ENCODE measurements at regions not wholly inside any gene's neighbourhood (a gene's known extent, or its start where the extent isn't known, plus 50 kb on each side); places are given as distances from the start of the nearest gene placed in this dataset.

- WGBS (ENCODE audit: low lambda C conversion rate): 0% methylated on average over 1 of the region's 1 CpG
- no peaks in the 10 kb centered on the region for H3K4me1 ChIP-seq (ENCODE audit: insufficient read depth, low read length)
- peaks cover 15% of the 10 kb centered on the region for H3K9me3 ChIP-seq (ENCODE audit: low read length)
- CTCF ChIA-PET (ENCODE audit: low intra/inter-chr PET ratio, low total read pairs): no interaction called here
- H2AFZ ChIP-seq (ENCODE audit: low read length): no peak overlapping the region
- H3K4me2 ChIP-seq (ENCODE audit: low read depth, low read length): no peak overlapping the region
- POLR2A ChIA-PET: no interaction called here
- intact Hi-C loops (cut with micrococcal nuclease; ENCODE audit: unreplicated experiment) (no loop called here), in situ Hi-C loops (cut with HindIII; ENCODE audit: extremely low pct_ligation_motif_present, low pct_unique_long_range_greater_than_20kb) (no loop called here)
- FAIRE-seq (no peak), ATAC-seq (no peak), DNase-seq (ENCODE audit: low spot score) (no peak)
- TF ChIP-seq AGO1 (IDR thresholded peaks at IDR 0.05; ENCODE audit: low read depth, low read length, poor library complexity, severe bottlenecking): no peak
- TF ChIP-seq NR2C2 (CRISPR knock-in tag; IDR thresholded peaks at IDR 0.05; ENCODE audit: borderline replicate concordance): no peak
- no peak for TF ChIP-seq FOXO4 (CRISPR knock-in tag; conservative IDR thresholded peaks at IDR 0.05)
- no peak for TF ChIP-seq ZNF12 (CRISPR knock-in tag; IDR thresholded peaks at IDR 0.05)
- TF ChIP-seq SUZ12 (IDR thresholded peaks at IDR 0.05; ENCODE audit: low read depth, low read length): no peak
- no peak for TF ChIP-seq GZF1 (CRISPR knock-in tag; IDR thresholded peaks at IDR 0.05)
- TF ChIP-seq ZBTB25 (CRISPR knock-in tag; IDR thresholded peaks at IDR 0.05): no peak
- TF ChIP-seq ZSCAN9 (CRISPR knock-in tag; IDR thresholded peaks at IDR 0.05; ENCODE audit: borderline replicate concordance): no peak
- TF ChIP-seq HOXA5 (CRISPR knock-in tag; IDR thresholded peaks at IDR 0.05): no peak
- TF ChIP-seq SETDB1 (CRISPR knock-in tag; IDR thresholded peaks at IDR 0.05; ENCODE audit: borderline replicate concordance): no peak
- TF ChIP-seq PAWR (CRISPR knock-in tag; IDR thresholded peaks at IDR 0.05; ENCODE audit: borderline replicate concordance): no peak
- no peak for TF ChIP-seq NCOA5 (CRISPR knock-in tag; IDR thresholded peaks at IDR 0.05)
- TF ChIP-seq MLLT10 (CRISPR knock-in tag; IDR thresholded peaks at IDR 0.05): no peak
- no peak for TF ChIP-seq IRF9 (CRISPR knock-in tag; IDR thresholded peaks at IDR 0.05; ENCODE audit: borderline replicate concordance)
- H3K4me3 ChIP-seq (replicated peaks in 1 of 3; ENCODE audit: insufficient read depth in 1 of 3, low read depth in 2 of 3, low read length in 3 of 3): no peak overlapping the region
- BruUV-seq (replicated peaks): no TSS peak
- H3K27ac ChIP-seq (ENCODE audit: extremely low read length, insufficient read depth, low read length): no peak overlapping the region
- H3K79me2 ChIP-seq (ENCODE audit: insufficient read depth, low read length): no peaks in the 10 kb centered on the region
- no peaks in the 10 kb centered on the region for H3K27me3 ChIP-seq (ENCODE audit: control insufficient read depth in 1 of 2, insufficient read depth in 2 of 2, low read length in 2 of 2)
- no peaks in the 10 kb centered on the region for H4K20me1 ChIP-seq (ENCODE audit: insufficient read depth, low read length)
- no peaks in the 10 kb centered on the region for H3K36me3 ChIP-seq (replicated peaks in 1 of 2; ENCODE audit: control insufficient read depth in 1 of 2, insufficient read depth in 2 of 2, low read length in 2 of 2)
- H3K9ac ChIP-seq (ENCODE audit: insufficient read depth, low read depth, low read length): no peak overlapping the region
These were observed 441.1 kb downstream of the MEI4 start for GRCh38 chr6:78093906-78094305.
